ENCODE measurements at regions not wholly inside any gene's neighbourhood (a gene's known extent, or its start where the extent isn't known, plus 50 kb on each side); places are given as distances from the start of the nearest gene placed in this dataset.

GRCh38 chr1:84061336-84061735 lies 62.4 kb upstream of the TTLL7 start:
- no TSS peak for BruUV-seq (replicated peaks)
- intact Hi-C loops (cut with micrococcal nuclease) = no loop called here
- no peak for DNase-seq (ENCODE audit: unreplicated experiment)
- ChIA-PET CTCF (interaction anchor here (0.7 to 0.9 kb wide), 4 partner anchors 36 to 451 kb away, joined by 3 to 6 read pairs (median 4); no protein-coding TSS in a partner anchor), POLR2A (interaction anchor here (0.6 to 2.0 kb wide), 4 partner anchors 11 to 735 kb away, joined by 3 to 5 read pairs (median 4); no protein-coding TSS in a partner anchor)
- no peak overlapping the region for H3K4me3 Mint-ChIP-seq (ENCODE audit: unreplicated experiment)
- H3K36me3 Mint-ChIP-seq (ENCODE audit: insufficient read depth, unreplicated experiment) = no peaks in the 10 kb centered on the region
- TF ChIP-seq, protein P1, sequence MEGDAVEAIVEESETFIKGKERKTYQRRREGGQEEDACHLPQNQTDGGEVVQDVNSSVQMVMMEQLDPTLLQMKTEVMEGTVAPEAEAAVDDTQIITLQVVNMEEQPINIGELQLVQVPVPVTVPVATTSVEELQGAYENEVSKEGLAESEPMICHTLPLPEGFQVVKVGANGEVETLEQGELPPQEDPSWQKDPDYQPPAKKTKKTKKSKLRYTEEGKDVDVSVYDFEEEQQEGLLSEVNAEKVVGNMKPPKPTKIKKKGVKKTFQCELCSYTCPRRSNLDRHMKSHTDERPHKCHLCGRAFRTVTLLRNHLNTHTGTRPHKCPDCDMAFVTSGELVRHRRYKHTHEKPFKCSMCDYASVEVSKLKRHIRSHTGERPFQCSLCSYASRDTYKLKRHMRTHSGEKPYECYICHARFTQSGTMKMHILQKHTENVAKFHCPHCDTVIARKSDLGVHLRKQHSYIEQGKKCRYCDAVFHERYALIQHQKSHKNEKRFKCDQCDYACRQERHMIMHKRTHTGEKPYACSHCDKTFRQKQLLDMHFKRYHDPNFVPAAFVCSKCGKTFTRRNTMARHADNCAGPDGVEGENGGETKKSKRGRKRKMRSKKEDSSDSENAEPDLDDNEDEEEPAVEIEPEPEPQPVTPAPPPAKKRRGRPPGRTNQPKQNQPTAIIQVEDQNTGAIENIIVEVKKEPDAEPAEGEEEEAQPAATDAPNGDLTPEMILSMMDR (IDR thresholded peaks at IDR 0.05; ENCODE audit: unreplicated experiment) = no peak
- no peak overlapping the region for H3K27ac Mint-ChIP-seq (ENCODE audit: low read depth, unreplicated experiment)
- H3K9me3 Mint-ChIP-seq (ENCODE audit: unreplicated experiment) = no peaks in the 10 kb centered on the region
- no peaks in the 10 kb centered on the region for H3K4me1 Mint-ChIP-seq (ENCODE audit: insufficient read depth, unreplicated experiment)
- no peaks in the 10 kb centered on the region for H3K27me3 Mint-ChIP-seq (ENCODE audit: insufficient read depth, unreplicated experiment)

GRCh38 chr1:84060781-84061180 lies 61.8 kb upstream of the TTLL7 start:
- H3K36me3 Mint-ChIP-seq (ENCODE audit: insufficient read depth, unreplicated experiment) = no peaks in the 10 kb centered on the region
- H3K27ac Mint-ChIP-seq (ENCODE audit: low read depth, unreplicated experiment) = no peak overlapping the region
- BruUV-seq (replicated peaks) = no TSS peak
- intact Hi-C loops (cut with micrococcal nuclease) = no loop called here
- H3K4me3 Mint-ChIP-seq (ENCODE audit: unreplicated experiment) = no peak overlapping the region
- no peaks in the 10 kb centered on the region for H3K9me3 Mint-ChIP-seq (ENCODE audit: unreplicated experiment)
- TF ChIP-seq, protein P1 (IDR thresholded peaks at IDR 0.05; ENCODE audit: unreplicated experiment) = no peak
- CTCF ChIA-PET = no interaction called here
- DNase-seq (ENCODE audit: unreplicated experiment) = no peak
- H3K27me3 Mint-ChIP-seq (ENCODE audit: insufficient read depth, unreplicated experiment) = no peaks in the 10 kb centered on the region
- H3K4me1 Mint-ChIP-seq (ENCODE audit: insufficient read depth, unreplicated experiment) = no peaks in the 10 kb centered on the region
- POLR2A ChIA-PET = interaction anchor here (0.7 to 2.0 kb wide), 4 partner anchors 10 to 119 kb away, joined by 3 to 8 read pairs (median 4); no protein-coding TSS in a partner anchor

DNA sequence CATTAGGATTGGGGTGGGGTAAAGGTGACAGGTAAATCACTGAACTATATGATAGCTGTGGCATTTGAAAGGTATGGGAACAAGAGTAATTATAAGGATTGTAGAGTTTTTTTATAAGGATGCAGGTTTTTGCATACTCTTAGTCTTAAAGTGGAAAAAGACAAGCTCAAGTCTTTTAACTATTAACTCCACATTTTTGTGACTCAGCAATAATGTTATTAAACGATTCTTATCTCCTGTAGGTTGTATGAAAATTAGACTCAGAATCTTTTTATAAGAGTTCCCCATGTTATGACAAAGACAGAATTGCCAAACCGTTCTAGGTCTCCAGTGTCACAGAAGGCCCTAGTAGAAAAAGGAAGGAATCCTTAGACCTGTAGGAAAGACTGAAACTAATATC lies 49.9 kb upstream of the TTLL7 start:
- H3K9me3 Mint-ChIP-seq (ENCODE audit: unreplicated experiment) = no peaks in the 10 kb centered on the region
- H3K4me1 Mint-ChIP-seq (ENCODE audit: insufficient read depth, unreplicated experiment) = no peaks in the 10 kb centered on the region
- intact Hi-C loops (cut with micrococcal nuclease) = no loop called here
- TF ChIP-seq, protein P1 (IDR thresholded peaks at IDR 0.05; ENCODE audit: unreplicated experiment) = no peak
- no peaks in the 10 kb centered on the region for H3K27me3 Mint-ChIP-seq (ENCODE audit: insufficient read depth, unreplicated experiment)
- ChIA-PET CTCF (interaction anchor here (0.7 kb wide), 1 partner anchor 115 kb away, joined by 5 read pairs; no protein-coding TSS in a partner anchor), POLR2A (interaction anchor here (0.6 to 1.6 kb wide), 2 partner anchors 11 to 85 kb away, joined by 3 to 8 read pairs; no protein-coding TSS in a partner anchor)
- no peak overlapping the region for H3K27ac Mint-ChIP-seq (ENCODE audit: low read depth, unreplicated experiment)
- H3K36me3 Mint-ChIP-seq (ENCODE audit: insufficient read depth, unreplicated experiment) = no peaks in the 10 kb centered on the region
- DNase-seq (ENCODE audit: unreplicated experiment) = no peak
- BruUV-seq (replicated peaks) = no TSS peak
- no peak overlapping the region for H3K4me3 Mint-ChIP-seq (ENCODE audit: unreplicated experiment)
